ENCODE measurements at regions not wholly inside any gene's neighbourhood (a gene's known extent, or its start where the extent isn't known, plus 50 kb on each side); places are given as distances from the start of the nearest gene placed in this dataset.

- no peak for DNase-seq
These were observed 359.7 kb upstream of the PCDH15 start for GRCh38 chr10:55160655-55161283.

- no peak for DNase-seq
These were observed 357.6 kb upstream of the PCDH15 start for GRCh38 chr10:55158633-55159032.

DNA sequence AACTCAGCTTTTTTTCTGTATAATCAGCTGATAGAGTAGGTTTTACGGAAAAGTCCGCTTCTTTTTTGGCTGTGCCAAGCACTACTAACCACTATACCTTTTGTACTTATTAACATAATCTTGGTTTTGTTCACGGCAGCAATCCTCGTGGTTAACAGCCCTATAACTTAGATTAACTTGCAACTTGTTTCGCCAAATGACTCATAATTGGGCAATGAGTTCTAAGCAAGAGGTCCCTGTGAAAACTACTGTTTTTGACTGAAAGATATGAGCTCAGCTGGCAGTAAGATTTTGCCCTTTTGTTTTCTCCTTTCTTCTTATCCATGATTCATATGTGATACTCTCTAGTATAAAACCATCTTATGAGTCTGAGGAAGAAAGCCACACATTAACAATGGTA lies 345.0 kb upstream of the PCDH15 start:
- no peak for DNase-seq

DNA sequence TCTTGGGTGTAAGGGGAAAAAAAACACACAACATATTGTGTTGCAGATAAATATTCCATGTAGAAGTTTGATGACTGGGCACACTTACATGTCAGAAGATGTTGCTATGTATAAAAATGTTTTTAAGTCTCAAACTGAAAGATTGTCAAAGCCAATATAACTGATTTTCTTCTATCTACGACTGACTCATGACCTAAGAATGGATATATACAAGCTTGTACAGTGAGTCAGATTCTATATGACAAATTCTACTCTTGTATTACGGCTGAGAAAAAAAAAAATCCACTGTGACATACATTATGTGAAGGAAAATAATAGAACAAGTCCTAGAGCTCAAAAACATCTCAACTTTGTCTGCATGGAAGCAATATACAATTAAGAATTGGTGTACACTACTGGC lies 343.0 kb upstream of the PCDH15 start:
- no peak for DNase-seq

DNA sequence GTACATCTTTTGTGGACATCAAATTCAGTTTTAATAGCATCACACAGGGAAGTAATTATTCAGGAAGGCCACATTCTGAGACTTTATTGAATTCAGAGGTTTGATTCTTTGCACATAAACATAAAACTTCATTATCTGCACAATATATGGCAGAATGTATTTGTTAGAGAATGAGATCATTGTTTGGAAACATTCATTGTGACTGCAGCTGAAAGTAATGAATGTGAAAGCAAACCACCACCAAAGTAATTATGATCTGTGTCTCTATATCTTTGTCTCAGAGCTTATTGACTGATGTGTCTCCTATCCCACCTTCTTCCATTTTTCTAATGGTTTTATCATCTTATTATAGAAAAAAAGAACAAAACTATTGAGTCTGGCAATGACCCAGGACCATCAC lies 340.9 kb upstream of the PCDH15 start:
- no peak for DNase-seq

- no peak for DNase-seq
These were observed 336.0 kb upstream of the PCDH15 start for GRCh38 chr10:55137063-55137462.

GRCh38 chr10:55104738-55105137 lies 303.7 kb upstream of the PCDH15 start:
- no peak for DNase-seq

DNA sequence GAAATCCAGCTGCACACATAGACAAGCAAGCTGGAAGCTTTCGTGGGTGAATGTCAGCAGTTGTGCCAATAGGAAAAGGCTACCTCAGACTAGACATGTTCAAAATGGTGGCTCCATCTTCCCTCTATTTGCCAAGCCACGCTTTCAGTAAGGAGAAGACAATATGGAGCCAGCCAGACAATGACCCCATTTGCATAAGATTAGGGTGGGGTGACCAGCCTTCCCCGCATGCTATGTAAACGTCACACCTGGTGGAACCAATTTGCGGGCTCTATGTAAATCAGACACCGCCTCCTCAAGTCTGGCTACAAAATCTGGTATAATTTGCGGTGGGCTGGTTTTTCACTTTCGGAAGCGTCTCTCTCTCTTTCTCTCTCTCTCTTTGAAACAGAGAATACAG lies 297.4 kb upstream of the PCDH15 start:
- DNase-seq = no peak

GRCh38 chr10:55091691-55092328 lies 290.8 kb upstream of the PCDH15 start:
- DNase-seq = peak; percentile 7

DNA sequence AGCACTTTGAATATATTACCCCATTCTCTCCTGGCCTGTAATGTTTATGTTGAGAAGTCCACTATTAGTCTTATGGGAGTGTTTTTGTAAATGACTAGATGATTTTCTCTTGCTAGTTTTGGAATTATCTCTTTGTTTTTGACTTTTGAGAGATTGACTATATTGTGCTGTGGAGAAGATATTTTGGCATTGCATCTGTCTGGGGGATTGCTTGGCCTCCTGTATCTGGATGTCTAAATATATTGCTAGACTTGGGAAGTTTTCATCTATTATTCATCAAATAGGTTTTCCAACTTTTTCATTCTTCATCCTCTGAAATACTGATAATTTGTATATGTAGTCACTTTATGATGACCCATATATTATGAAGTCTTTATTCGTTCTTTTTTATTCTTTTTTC lies 277.1 kb upstream of the PCDH15 start:
- DNase-seq = no peak

DNA sequence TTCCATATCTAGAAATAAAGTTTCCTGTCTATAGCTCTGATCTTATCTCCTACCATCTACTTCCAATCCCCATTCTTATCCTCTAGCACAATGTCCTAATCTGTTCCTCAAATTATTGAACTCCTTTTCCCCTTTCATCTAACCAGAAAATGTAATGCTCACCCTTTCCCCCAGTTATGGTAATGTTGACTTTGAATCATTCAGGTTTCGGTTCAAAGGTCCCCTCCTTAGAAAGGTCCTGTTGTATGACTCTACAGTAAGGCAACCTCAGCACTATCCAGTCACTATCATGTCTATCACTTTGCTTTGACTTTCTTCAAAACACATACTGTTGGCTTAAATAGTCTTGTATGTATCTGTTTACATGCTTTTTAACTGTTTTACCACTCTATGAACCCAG lies 264.2 kb upstream of the PCDH15 start:
- DNase-seq = no peak

DNA sequence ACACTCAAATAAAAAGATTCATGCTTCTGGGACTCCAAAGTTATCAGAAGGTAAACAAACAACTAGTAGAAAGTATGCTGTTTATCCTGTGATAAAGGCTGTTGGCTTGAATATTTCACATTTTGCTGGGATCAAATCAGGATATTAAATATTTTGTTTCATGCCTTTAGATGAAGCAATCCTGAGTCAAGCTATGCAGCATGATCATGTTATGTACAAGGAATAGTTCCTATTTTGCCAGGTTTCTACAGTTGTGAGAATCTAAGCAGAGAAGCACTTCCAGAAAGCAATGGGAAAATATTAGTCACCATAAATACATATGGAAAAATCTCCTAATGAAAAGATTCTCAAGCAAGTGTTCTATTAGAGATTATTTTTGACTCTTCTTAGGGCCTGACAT lies 262.8 kb upstream of the PCDH15 start:
- DNase-seq = no peak

GRCh38 chr10:55062349-55062748 lies 261.3 kb upstream of the PCDH15 start:
- DNase-seq = no peak

- peak; percentile 29 for DNase-seq
These were observed 257.8 kb upstream of the PCDH15 start for GRCh38 chr10:55058800-55059199.

DNA sequence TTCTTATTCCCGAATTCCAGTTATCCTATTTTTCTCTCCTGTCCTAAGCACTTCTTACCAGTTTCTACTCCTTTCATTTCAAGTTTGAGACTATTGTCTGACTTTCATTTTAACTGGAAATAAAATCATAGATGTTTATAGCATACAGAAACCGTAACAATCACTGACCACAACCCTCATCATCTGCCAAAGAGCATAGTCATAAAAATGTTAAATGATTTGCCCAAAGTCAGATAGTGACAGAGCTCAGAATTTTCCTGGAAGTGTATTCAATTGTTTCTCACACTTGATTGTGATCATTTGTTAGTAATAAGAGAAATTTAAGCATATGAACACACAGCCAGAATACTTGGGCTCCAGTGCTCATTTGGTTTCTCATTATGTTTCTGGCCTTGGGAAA lies 250.5 kb upstream of the PCDH15 start:
- no peak for DNase-seq

DNA sequence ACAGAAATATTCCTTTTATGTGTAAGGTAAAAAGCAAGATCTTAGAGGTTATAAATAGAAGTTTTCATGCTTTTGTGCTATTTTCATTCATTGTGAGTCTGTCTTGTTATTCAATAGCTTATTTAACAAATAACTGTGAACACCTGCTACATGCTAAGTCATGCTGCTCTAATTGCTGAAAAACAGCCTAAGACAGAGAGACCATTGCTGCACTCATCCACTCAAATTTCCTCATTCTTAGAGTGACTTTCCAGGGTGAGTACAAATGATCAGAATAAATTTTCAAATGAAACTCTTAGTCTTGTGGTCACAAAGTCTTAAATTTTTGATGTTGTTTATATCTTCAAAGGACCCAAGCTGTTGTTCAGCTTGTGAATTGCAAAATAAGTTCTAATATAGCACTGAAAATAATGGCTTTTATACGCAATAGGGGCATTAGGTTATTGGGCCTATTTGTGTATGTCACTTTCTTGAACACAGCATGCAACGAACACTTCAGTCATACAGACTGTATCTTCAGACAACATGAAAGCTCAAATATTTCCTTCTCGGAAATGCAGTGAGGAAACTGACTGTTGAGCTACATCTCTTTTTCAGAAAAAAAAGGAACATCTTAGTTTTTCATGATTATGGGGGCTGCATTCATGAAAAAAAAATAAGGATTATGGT lies 247.9 kb upstream of the PCDH15 start:
- DNase-seq = no peak

- no peak for DNase-seq
These were observed 242.5 kb upstream of the PCDH15 start for GRCh38 chr10:55043540-55043939.

- DNase-seq = no peak
These were observed 232.0 kb upstream of the PCDH15 start for GRCh38 chr10:55033061-55033460.

- no peak for DNase-seq
These were observed 223.7 kb upstream of the PCDH15 start for GRCh38 chr10:55024713-55025112.

GRCh38 chr10:55019439-55019838 lies 218.4 kb upstream of the PCDH15 start:
- DNase-seq = no peak

- peak; percentile 14 for DNase-seq
These were observed 212.3 kb upstream of the PCDH15 start for GRCh38 chr10:55013318-55013717.

- DNase-seq = no peak
These were observed 201.4 kb upstream of the PCDH15 start for GRCh38 chr10:55002420-55002819.

- no peak for DNase-seq
These were observed 200.4 kb upstream of the PCDH15 start for GRCh38 chr10:55001422-55001821.

DNA sequence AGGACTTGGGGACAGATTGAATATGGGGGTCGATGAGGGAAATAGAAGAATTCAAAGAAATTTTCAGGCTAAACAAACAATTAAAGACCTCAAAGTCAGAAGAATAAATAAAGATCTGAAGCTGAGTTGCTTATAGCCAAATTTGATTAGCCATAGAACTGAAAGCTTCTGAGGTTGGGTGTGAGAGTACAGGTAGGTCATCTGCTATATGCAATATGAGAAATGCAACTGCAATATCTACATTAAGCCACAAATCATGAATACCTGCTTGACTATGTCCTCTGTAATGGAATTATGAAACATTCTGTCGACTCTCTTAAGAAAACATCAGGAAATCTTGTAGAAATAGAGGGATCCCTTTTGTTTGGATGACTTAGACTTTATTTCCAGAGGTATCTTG lies 192.1 kb upstream of the PCDH15 start:
- no peak for DNase-seq
